ENCODE measurements at regions not wholly inside any gene's neighbourhood (a gene's known extent, or its start where the extent isn't known, plus 50 kb on each side); places are given as distances from the start of the nearest gene placed in this dataset.
A peak's percentile ranks its signal among the peaks of the same experiment; 100 is the strongest.

DNA sequence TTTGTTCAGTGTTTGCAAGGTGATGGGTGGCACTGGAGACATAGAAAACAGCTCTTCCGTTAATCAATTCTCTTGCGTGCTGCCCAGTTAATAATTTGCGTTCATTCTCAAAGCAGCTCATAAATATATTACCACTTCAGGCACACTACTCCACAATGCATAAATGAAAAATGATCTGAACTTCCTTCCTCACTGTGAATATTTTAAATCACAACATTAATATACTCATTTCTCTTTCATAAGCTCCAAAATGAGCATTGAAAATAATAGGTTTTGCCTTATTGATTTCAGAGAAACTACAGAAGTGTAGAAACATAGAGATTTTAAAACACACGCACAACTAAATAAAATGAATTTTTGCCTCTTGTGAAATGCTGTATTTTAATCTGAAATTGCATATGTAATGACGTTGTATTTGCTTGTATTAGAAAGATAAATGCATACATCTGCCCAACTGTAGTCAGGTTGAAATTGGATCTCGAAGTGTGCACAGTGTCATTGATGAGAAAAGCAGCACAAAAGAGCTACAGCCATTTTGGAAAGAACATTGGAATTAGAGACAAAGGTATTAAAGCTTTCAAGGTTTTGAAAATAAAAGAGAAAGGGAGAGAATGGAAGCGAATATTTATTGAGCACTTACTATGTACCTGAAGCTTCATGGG is 350.5 kb downstream of the LPIN1 start:
- no peak overlapping the region for H3K27ac ChIP-seq
- intact Hi-C loops (cut with micrococcal nuclease; ENCODE audit: unreplicated experiment), result loop anchor here (5.0 kb wide), 1 partner anchor 365 kb away; no protein-coding TSS in a partner anchor
- POLR2A ChIA-PET (ENCODE audit: unreplicated experiment), result no interaction called here
- peaks cover 4% of the 10 kb centered on the region; the same call in 1 of the 2 replicates for H3K9me3 ChIP-seq (ENCODE audit: insufficient read depth, low read depth)
- CTCF ChIA-PET, result no interaction called here
- no peak for DNase-seq
- no peak overlapping the region for H2AFZ ChIP-seq
- H3K4me2 ChIP-seq, result no peak overlapping the region
- H3F3A ChIP-seq (ENCODE audit: insufficient read depth, low read depth), result peaks cover 4% of the 10 kb centered on the region; the same call in 1 of the 2 replicates
- no peaks in the 10 kb centered on the region for H4K20me1 ChIP-seq (ENCODE audit: insufficient read depth)
- no TSS peak for BruUV-seq (replicated peaks)
- no peaks in the 10 kb centered on the region for H3K79me2 ChIP-seq (ENCODE audit: low read depth)
- TF ChIP-seq, protein P1, sequence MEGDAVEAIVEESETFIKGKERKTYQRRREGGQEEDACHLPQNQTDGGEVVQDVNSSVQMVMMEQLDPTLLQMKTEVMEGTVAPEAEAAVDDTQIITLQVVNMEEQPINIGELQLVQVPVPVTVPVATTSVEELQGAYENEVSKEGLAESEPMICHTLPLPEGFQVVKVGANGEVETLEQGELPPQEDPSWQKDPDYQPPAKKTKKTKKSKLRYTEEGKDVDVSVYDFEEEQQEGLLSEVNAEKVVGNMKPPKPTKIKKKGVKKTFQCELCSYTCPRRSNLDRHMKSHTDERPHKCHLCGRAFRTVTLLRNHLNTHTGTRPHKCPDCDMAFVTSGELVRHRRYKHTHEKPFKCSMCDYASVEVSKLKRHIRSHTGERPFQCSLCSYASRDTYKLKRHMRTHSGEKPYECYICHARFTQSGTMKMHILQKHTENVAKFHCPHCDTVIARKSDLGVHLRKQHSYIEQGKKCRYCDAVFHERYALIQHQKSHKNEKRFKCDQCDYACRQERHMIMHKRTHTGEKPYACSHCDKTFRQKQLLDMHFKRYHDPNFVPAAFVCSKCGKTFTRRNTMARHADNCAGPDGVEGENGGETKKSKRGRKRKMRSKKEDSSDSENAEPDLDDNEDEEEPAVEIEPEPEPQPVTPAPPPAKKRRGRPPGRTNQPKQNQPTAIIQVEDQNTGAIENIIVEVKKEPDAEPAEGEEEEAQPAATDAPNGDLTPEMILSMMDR (conservative IDR thresholded peaks at IDR 0.05), result no peak
- no peak for TF ChIP-seq EZH2 (IDR thresholded peaks at IDR 0.05; ENCODE audit: low read depth)
- H3K9me2 ChIP-seq (ENCODE audit: insufficient read depth), result no peaks in the 10 kb centered on the region
- peaks cover 15% of the 10 kb centered on the region for H3K4me1 ChIP-seq (replicated peaks; ENCODE audit: insufficient read depth)
- H3K27me3 ChIP-seq (ENCODE audit: insufficient read depth, low read depth), result no peaks in the 10 kb centered on the region
- H3K36me3 ChIP-seq (ENCODE audit: low read depth), result 0 out of 2 replicates have a peak, but pooled peaks cover 3% of the 10 kb centered on the region
- no peak overlapping the region for H3K4me3 ChIP-seq

DNA sequence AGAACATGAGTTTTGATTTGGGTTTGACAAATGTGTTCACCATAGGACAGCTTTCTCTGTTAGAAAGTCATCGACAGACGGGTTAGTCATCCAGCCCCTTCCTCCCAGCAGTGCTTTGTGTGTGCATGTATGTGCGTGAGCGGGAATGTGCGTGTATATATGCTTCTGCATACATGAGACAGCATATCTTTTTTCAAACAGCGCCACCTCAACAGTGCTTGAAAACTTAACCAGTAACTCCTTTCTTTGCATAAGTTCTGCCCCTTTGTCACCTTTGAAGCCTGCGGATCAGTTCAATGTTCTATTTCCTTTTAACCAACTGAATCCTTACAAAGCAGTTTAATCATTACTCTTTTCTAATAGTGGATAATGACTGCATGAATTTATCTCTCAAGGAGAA is 351.4 kb downstream of the LPIN1 start:
- Histone ChIP-seq H3K79me2 (ENCODE audit: low read depth) (no peaks in the 10 kb centered on the region), H3K9me2 (ENCODE audit: insufficient read depth) (no peaks in the 10 kb centered on the region), H3K4me2 (no peak overlapping the region), H3K4me1 (replicated peaks; ENCODE audit: insufficient read depth) (peaks cover 15% of the 10 kb centered on the region), H4K20me1 (ENCODE audit: insufficient read depth) (no peaks in the 10 kb centered on the region), H3K4me3 (no peak overlapping the region), H3F3A (ENCODE audit: insufficient read depth, low read depth) (peaks cover 4% of the 10 kb centered on the region; the same call in 1 of the 2 replicates), H2AFZ (no peak overlapping the region), H3K27ac (no peak overlapping the region), H3K36me3 (ENCODE audit: low read depth) (0 out of 2 replicates have a peak, but pooled peaks cover 3% of the 10 kb centered on the region), H3K27me3 (ENCODE audit: insufficient read depth, low read depth) (no peaks in the 10 kb centered on the region), H3K9me3 (ENCODE audit: insufficient read depth, low read depth) (no peaks in the 10 kb centered on the region; the same call in 1 of the 2 replicates)
- no peak for DNase-seq
- ChIA-PET POLR2A (ENCODE audit: unreplicated experiment) (no interaction called here), CTCF (no interaction called here)
- intact Hi-C loops (cut with micrococcal nuclease; ENCODE audit: unreplicated experiment), result loop anchor here (5.0 kb wide), 1 partner anchor 364 kb away; no protein-coding TSS in a partner anchor
- BruUV-seq (replicated peaks), result no TSS peak
- TF ChIP-seq, protein P1 (conservative IDR thresholded peaks at IDR 0.05), result no peak
- TF ChIP-seq EZH2 (IDR thresholded peaks at IDR 0.05; ENCODE audit: low read depth), result no peak

DNA sequence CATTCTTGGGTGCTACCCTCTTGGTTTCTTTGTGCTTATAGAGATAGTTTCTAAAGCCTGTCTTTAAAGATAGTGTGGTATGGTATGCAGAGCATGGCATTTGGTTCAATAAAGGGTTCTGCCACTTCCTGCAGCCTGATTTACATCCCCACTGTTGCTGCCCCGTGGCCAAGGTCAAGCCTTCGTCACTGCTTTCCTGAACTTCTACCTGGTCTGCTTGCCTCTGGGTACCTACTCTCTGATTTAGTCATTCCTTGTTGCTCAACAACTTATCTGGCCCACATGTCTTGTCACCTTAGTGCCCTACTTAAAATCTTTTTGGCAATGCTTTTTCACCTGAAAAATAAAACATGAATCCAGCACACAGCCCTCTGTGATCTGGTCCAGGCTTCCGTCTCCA is 352.9 kb downstream of the LPIN1 start:
- DNase-seq, result peak; percentile 7 to 84
- TF ChIP-seq, protein P1 (conservative IDR thresholded peaks at IDR 0.05), result no peak
- no peak for TF ChIP-seq EZH2 (IDR thresholded peaks at IDR 0.05; ENCODE audit: low read depth)
- no peaks in the 10 kb centered on the region; the same call in 1 of the 2 replicates for H3K9me3 ChIP-seq (ENCODE audit: insufficient read depth, low read depth)
- H3F3A ChIP-seq (ENCODE audit: insufficient read depth, low read depth), result peaks cover 4% of the 10 kb centered on the region; the same call in 1 of the 2 replicates
- no TSS peak for BruUV-seq (replicated peaks)
- POLR2A ChIA-PET (ENCODE audit: unreplicated experiment), result no interaction called here
- no peaks in the 10 kb centered on the region for H4K20me1 ChIP-seq (ENCODE audit: insufficient read depth)
- H3K27ac ChIP-seq, result peak overlapping the region; percentile 2; the same call in 1 of the 2 replicates
- H3K4me2 ChIP-seq, result peak overlapping the region; percentile 14
- intact Hi-C loops (cut with micrococcal nuclease; ENCODE audit: unreplicated experiment), result loop anchor here (5.0 kb wide), 1 partner anchor 363 kb away; no protein-coding TSS in a partner anchor
- 0 out of 2 replicates have a peak, but pooled peaks cover 3% of the 10 kb centered on the region for H3K36me3 ChIP-seq (ENCODE audit: low read depth)
- no peaks in the 10 kb centered on the region for H3K9me2 ChIP-seq (ENCODE audit: insufficient read depth)
- no peak overlapping the region for H2AFZ ChIP-seq
- H3K4me3 ChIP-seq, result no peak overlapping the region
- CTCF ChIA-PET, result no interaction called here
- peaks cover 15% of the 10 kb centered on the region for H3K4me1 ChIP-seq (replicated peaks; ENCODE audit: insufficient read depth)
- H3K27me3 ChIP-seq (ENCODE audit: insufficient read depth, low read depth), result no peaks in the 10 kb centered on the region
- no peaks in the 10 kb centered on the region for H3K79me2 ChIP-seq (ENCODE audit: low read depth)
